ENCODE measurements at regions not wholly inside any gene's neighbourhood (a gene's known extent, or its start where the extent isn't known, plus 50 kb on each side); places are given as distances from the start of the nearest gene placed in this dataset.

GRCh38 chr6:169862043-169862891, 110.8 kb downstream of the ERMARD start:
- DNase-seq: no peak
- Histone ChIP-seq H3K9me3 (ENCODE audit: severe bottlenecking) (peaks cover 9% of the 10 kb centered on the region), H3K4me3 (ENCODE audit: low read depth, low read length) (no peak overlapping the region)

GRCh38 chr6:169861431-169862042, 110.1 kb downstream of the ERMARD start:
- no peak overlapping the region for H3K27ac ChIP-seq
- H3K4me3 ChIP-seq (ENCODE audit: low read depth, low read length): no peak overlapping the region
- peaks cover 12% of the 10 kb centered on the region for H3K9me3 ChIP-seq (ENCODE audit: severe bottlenecking)
- DNase-seq: no peak
- H3K27me3 ChIP-seq (ENCODE audit: insufficient read depth, low read depth, severe bottlenecking): peaks cover 18% of the 10 kb centered on the region
- no peaks in the 10 kb centered on the region for H3K36me3 ChIP-seq
- TF ChIP-seq CTCF (IDR thresholded peaks at IDR 0.05; ENCODE audit: low read depth, low read length): no peak

More at GRCh38 chr6:169862043-169862891, 110.8 kb downstream of the ERMARD start:
- H3K27me3 ChIP-seq (ENCODE audit: insufficient read depth, low read depth, severe bottlenecking): peaks cover 18% of the 10 kb centered on the region
- no peak overlapping the region for H3K27ac ChIP-seq
- no peaks in the 10 kb centered on the region for H3K36me3 ChIP-seq
- TF ChIP-seq CTCF (IDR thresholded peaks at IDR 0.05; ENCODE audit: low read depth, low read length): no peak

- no peak for DNase-seq
- peaks cover 17% of the 10 kb centered on the region for H3K9me3 ChIP-seq (ENCODE audit: severe bottlenecking)
- H3K27ac ChIP-seq: no peak overlapping the region
- no peak overlapping the region for H3K4me3 ChIP-seq (ENCODE audit: low read depth, low read length)
- H3K36me3 ChIP-seq: no peaks in the 10 kb centered on the region
- TF ChIP-seq CTCF (IDR thresholded peaks at IDR 0.05; ENCODE audit: low read depth, low read length): no peak
- peaks cover 18% of the 10 kb centered on the region for H3K27me3 ChIP-seq (ENCODE audit: insufficient read depth, low read depth, severe bottlenecking)
These were observed 108.7 kb downstream of the ERMARD start for GRCh38 chr6:169859978-169860703.

GRCh38 chr6:169859401-169859977, 108.1 kb downstream of the ERMARD start:
- H3K9me3 ChIP-seq (ENCODE audit: severe bottlenecking): peaks cover 22% of the 10 kb centered on the region
- H3K27ac ChIP-seq: no peak overlapping the region
- H3K36me3 ChIP-seq: no peaks in the 10 kb centered on the region
- DNase-seq: no peak
- no peak for TF ChIP-seq CTCF (IDR thresholded peaks at IDR 0.05; ENCODE audit: low read depth, low read length)
- no peak overlapping the region for H3K4me3 ChIP-seq (ENCODE audit: low read depth, low read length)
- peaks cover 19% of the 10 kb centered on the region for H3K27me3 ChIP-seq (ENCODE audit: insufficient read depth, low read depth, severe bottlenecking)

GRCh38 chr6:169858935-169859351, 107.5 kb downstream of the ERMARD start:
- H3K36me3 ChIP-seq: no peaks in the 10 kb centered on the region
- no peak for TF ChIP-seq CTCF (IDR thresholded peaks at IDR 0.05; ENCODE audit: low read depth, low read length)
- H3K9me3 ChIP-seq (ENCODE audit: severe bottlenecking): peaks cover 22% of the 10 kb centered on the region
- H3K27ac ChIP-seq: no peak overlapping the region
- no peak overlapping the region for H3K4me3 ChIP-seq (ENCODE audit: low read depth, low read length)
- peaks cover 20% of the 10 kb centered on the region for H3K27me3 ChIP-seq (ENCODE audit: insufficient read depth, low read depth, severe bottlenecking)
- no peak for DNase-seq
